ENCODE measurements at regions not wholly inside any gene's neighbourhood (a gene's known extent, or its start where the extent isn't known, plus 50 kb on each side); places are given as distances from the start of the nearest gene placed in this dataset.

- no peaks in the 10 kb centered on the region for H3K4me1 Mint-ChIP-seq (ENCODE audit: low read depth)
- ChIA-PET POLR2A (no interaction called here), CTCF (no interaction called here)
- no peak overlapping the region for H3K27ac Mint-ChIP-seq
- DNase-seq (no peak), ATAC-seq (ENCODE audit: poor library complexity) (no peak)
- no peak overlapping the region for H3K4me3 Mint-ChIP-seq
- no peaks in the 10 kb centered on the region for H3K4me1 ChIP-seq (ENCODE audit: insufficient read depth, low read length)
- H3K27me3 ChIP-seq (ENCODE audit: control insufficient read depth in 1 of 2, insufficient read depth in 2 of 2, low read length in 2 of 2): peaks cover 9 to 15% of the 10 kb centered on the region in 2 experiments
- H3K36me3 Mint-ChIP-seq (ENCODE audit: low read depth): no peaks in the 10 kb centered on the region
- peaks cover 32% of the 10 kb centered on the region for H3K27me3 Mint-ChIP-seq
- H3K9me3 ChIP-seq (ENCODE audit: control insufficient read depth in 1 of 2, insufficient read depth in 1 of 2, low read length in 2 of 2): peaks cover 0 to 6% of the 10 kb centered on the region in 2 experiments
- H3K4me3 ChIP-seq (ENCODE audit: low read length): no peak overlapping the region
- no peak overlapping the region for H3K27ac ChIP-seq (ENCODE audit: low read depth in 1 of 2, low read length in 2 of 2)
- no peaks in the 10 kb centered on the region for H3K36me3 ChIP-seq (ENCODE audit: insufficient read depth, low read length)
- intact Hi-C loops (cut with DNase I, micrococcal nuclease): no loop called here
- no peak for TF ChIP-seq CTCF (IDR thresholded peaks at IDR 0.05)
- H3K9me3 Mint-ChIP-seq: no peaks in the 10 kb centered on the region
Measured at GRCh38 chr9:126055381-126055985, 271.1 kb upstream of the MVB12B start.

GRCh38 chr9:126056312-126057021 lies 270.2 kb upstream of the MVB12B start:
- Histone ChIP-seq H3K4me3 (ENCODE audit: low read length) (no peak overlapping the region), H3K27ac (ENCODE audit: low read depth in 1 of 2, low read length in 2 of 2) (no peak overlapping the region), H3K27me3 (ENCODE audit: control insufficient read depth in 1 of 2, insufficient read depth in 2 of 2, low read length in 2 of 2) (peaks cover 9 to 15% of the 10 kb centered on the region in 2 experiments), H3K9me3 (ENCODE audit: control insufficient read depth in 1 of 2, insufficient read depth in 1 of 2, low read length in 2 of 2) (peaks cover 0 to 6% of the 10 kb centered on the region in 2 experiments), H3K4me1 (ENCODE audit: insufficient read depth, low read length) (no peaks in the 10 kb centered on the region), H3K36me3 (ENCODE audit: insufficient read depth, low read length) (no peaks in the 10 kb centered on the region)
- CTCF ChIA-PET: interaction anchor here (0.7 kb wide), 1 partner anchor 24 kb away, joined by 3 read pairs; no protein-coding TSS in a partner anchor
- Mint-ChIP-seq H3K4me1 (ENCODE audit: low read depth) (no peaks in the 10 kb centered on the region), H3K9me3 (no peaks in the 10 kb centered on the region), H3K27ac (no peak overlapping the region), H3K4me3 (no peak overlapping the region), H3K27me3 (peaks cover 31% of the 10 kb centered on the region), H3K36me3 (ENCODE audit: low read depth) (no peaks in the 10 kb centered on the region)
- POLR2A ChIA-PET: no interaction called here
- ATAC-seq (ENCODE audit: poor library complexity): no peak
- DNase-seq: no peak
- intact Hi-C loops (cut with DNase I, micrococcal nuclease): no loop called here
- no peak for TF ChIP-seq CTCF (IDR thresholded peaks at IDR 0.05)

- Mint-ChIP-seq H3K9me3 (no peaks in the 10 kb centered on the region), H3K27me3 (peaks cover 30% of the 10 kb centered on the region), H3K4me3 (no peak overlapping the region), H3K27ac (no peak overlapping the region), H3K4me1 (ENCODE audit: low read depth) (no peaks in the 10 kb centered on the region), H3K36me3 (ENCODE audit: low read depth) (no peaks in the 10 kb centered on the region)
- no peak for DNase-seq
- Histone ChIP-seq H3K27ac (ENCODE audit: low read depth in 1 of 2, low read length in 2 of 2) (no peak overlapping the region), H3K4me1 (ENCODE audit: insufficient read depth, low read length) (no peaks in the 10 kb centered on the region), H3K36me3 (ENCODE audit: insufficient read depth, low read length) (no peaks in the 10 kb centered on the region), H3K27me3 (ENCODE audit: control insufficient read depth in 1 of 2, insufficient read depth in 2 of 2, low read length in 2 of 2) (peaks cover 7 to 15% of the 10 kb centered on the region in 2 experiments), H3K9me3 (ENCODE audit: control insufficient read depth in 1 of 2, insufficient read depth in 1 of 2, low read length in 2 of 2) (peaks cover 0 to 9% of the 10 kb centered on the region in 2 experiments), H3K4me3 (ENCODE audit: low read length) (no peak overlapping the region)
- POLR2A ChIA-PET: no interaction called here
- ATAC-seq (ENCODE audit: poor library complexity): no peak
- intact Hi-C loops (cut with DNase I, micrococcal nuclease): no loop called here
- CTCF ChIA-PET: interaction anchor here (0.7 kb wide), 1 partner anchor 23 kb away, joined by 3 read pairs; no protein-coding TSS in a partner anchor
- no peak for TF ChIP-seq CTCF (IDR thresholded peaks at IDR 0.05)
Measured at GRCh38 chr9:126057121-126057825, 269.4 kb upstream of the MVB12B start.
